ENCODE measurements at regions not wholly inside any gene's neighbourhood (a gene's known extent, or its start where the extent isn't known, plus 50 kb on each side); places are given as distances from the start of the nearest gene placed in this dataset.

DNA sequence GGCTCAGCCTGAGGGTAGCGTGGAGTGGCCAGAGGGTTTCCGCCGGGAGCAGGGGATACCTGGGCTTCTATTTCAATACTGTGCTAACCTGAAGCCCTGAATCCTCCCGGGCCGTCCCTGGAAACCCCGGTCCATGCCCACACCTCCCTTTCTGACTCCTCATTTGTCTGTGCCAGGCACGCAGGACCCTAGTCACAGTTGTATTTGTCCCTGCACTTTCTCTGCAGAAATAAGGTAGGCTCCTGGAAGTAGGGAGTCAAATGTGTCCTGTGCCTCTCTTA lies 418.8 kb upstream of the HS6ST1 start:
- Histone ChIP-seq H3K27me3 (ENCODE audit: control insufficient read depth, insufficient read depth, low read length) (peaks cover 13% of the 10 kb centered on the region), H3K36me3 (ENCODE audit: control insufficient read depth, insufficient read depth, low read length) (no peaks in the 10 kb centered on the region), H3K9ac (ENCODE audit: low read depth, low read length) (no peak overlapping the region), H3K9me3 (ENCODE audit: control insufficient read depth, insufficient read depth, low read length) (no peaks in the 10 kb centered on the region), H3K4me3 (ENCODE audit: low read depth, low read length) (no peak overlapping the region), H3K4me1 (ENCODE audit: control insufficient read depth, insufficient read depth, low read length) (no peaks in the 10 kb centered on the region)

DNA sequence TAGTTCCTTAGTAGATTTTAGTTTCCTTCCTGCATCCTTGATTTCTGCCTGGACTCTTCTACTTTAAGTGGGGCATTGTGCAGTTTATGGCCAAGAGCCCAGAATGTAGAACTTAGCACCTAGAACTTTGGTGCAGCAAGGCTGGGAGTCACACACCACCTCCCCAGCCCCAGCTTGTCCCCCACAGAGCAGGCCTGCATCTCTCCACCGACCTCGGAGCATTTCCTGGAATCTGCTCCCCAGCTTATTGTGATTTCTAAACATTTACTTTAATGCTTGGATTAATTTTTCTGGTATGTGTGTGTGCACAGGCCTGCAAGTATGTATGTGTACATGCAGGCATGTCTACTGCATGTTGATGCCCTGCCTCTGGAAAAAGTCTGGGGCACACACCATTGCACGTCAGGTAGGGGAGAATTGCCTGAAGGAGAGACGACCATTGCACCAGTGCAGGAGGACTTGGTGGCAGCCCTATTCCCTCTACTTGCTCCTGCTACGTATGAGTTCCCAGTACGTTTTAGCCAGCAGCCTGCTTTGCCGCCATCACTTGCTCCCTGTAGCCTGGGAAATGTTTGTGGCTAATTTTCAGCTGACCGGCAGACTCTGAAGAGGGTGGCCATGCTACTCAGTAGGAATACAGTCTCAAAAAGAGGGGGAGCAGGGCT lies 419.9 kb upstream of the HS6ST1 start:
- Histone ChIP-seq H3K9ac (ENCODE audit: low read depth, low read length) (no peak overlapping the region), H3K36me3 (ENCODE audit: control insufficient read depth, insufficient read depth, low read length) (no peaks in the 10 kb centered on the region), H3K9me3 (ENCODE audit: control insufficient read depth, insufficient read depth, low read length) (no peaks in the 10 kb centered on the region), H3K4me3 (ENCODE audit: low read depth, low read length) (no peak overlapping the region), H3K27me3 (ENCODE audit: control insufficient read depth, insufficient read depth, low read length) (peaks cover 13% of the 10 kb centered on the region), H3K4me1 (ENCODE audit: control insufficient read depth, insufficient read depth, low read length) (no peaks in the 10 kb centered on the region)

DNA sequence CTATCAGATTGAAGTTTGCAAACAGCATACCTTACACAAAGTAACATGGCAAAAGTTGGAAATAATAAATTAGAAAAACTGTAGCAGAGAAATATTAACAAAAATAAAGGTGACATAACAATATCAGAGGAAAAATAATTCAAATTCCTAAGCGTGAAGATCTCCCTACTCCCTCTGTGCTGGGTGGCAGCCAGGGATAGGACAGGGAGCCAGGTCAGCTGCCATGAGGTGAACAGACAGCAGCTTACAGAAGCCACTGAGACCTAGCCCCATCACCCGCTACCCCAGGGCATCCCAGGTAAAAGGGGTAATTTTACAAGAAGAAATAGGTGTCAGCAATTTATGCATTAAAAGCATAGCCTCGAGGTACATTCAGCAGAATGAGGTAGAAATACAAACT lies 423.8 kb upstream of the HS6ST1 start:
- peaks cover 8% of the 10 kb centered on the region for H3K27me3 ChIP-seq (ENCODE audit: control insufficient read depth, insufficient read depth, low read length)
- H3K4me1 ChIP-seq (ENCODE audit: control insufficient read depth, insufficient read depth, low read length): no peaks in the 10 kb centered on the region
- H3K4me3 ChIP-seq (ENCODE audit: low read depth, low read length): no peak overlapping the region
- H3K36me3 ChIP-seq (ENCODE audit: control insufficient read depth, insufficient read depth, low read length): no peaks in the 10 kb centered on the region
- no peak overlapping the region for H3K9ac ChIP-seq (ENCODE audit: low read depth, low read length)
- H3K9me3 ChIP-seq (ENCODE audit: control insufficient read depth, insufficient read depth, low read length): no peaks in the 10 kb centered on the region

DNA sequence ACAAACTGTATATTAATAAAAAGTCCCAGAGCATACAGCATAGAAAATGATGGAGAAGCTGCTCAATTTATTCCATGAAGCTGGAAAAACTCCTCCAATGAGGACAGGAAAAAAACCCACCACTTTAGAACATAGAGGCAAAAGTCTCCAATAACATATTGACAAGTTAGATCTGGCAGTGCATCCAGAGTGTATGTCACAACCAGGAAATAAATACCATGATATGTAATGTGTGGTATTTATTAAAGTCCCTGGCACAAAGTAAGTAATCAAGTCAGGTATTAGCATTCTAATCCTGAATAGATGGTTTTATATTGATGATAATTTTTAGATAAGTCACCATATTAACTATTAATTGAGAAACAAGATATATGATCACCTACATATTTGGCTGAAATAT lies 427.3 kb upstream of the HS6ST1 start:
- H3K9ac ChIP-seq (ENCODE audit: low read depth, low read length): no peak overlapping the region
- no peaks in the 10 kb centered on the region for H3K36me3 ChIP-seq (ENCODE audit: control insufficient read depth, insufficient read depth, low read length)
- H3K4me1 ChIP-seq (ENCODE audit: control insufficient read depth, insufficient read depth, low read length): no peaks in the 10 kb centered on the region
- no peaks in the 10 kb centered on the region for H3K27me3 ChIP-seq (ENCODE audit: control insufficient read depth, insufficient read depth, low read length)
- H3K9me3 ChIP-seq (ENCODE audit: control insufficient read depth, insufficient read depth, low read length): no peaks in the 10 kb centered on the region
- no peak overlapping the region for H3K4me3 ChIP-seq (ENCODE audit: low read depth, low read length)

DNA sequence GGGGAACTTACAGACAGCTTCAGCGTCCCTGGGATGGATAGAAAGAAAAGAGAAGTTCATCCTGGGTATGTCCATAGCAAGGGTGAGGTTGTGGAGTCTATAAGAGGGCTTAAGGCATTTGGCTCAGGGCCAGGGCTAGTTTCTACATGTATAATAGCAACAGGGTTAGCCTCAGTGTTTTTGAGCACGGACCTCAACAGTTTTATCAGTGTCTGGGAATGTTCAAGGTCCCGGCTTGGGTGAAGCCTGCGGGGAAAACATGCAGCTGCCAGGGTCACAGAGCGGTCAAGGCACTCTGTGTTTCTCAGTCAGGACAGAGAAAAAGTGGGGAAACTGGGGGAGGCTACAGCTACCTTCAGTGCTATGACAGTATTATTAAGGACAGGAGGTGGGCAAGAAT lies 427.7 kb upstream of the HS6ST1 start:
- Histone ChIP-seq H3K4me3 (ENCODE audit: low read depth, low read length) (no peak overlapping the region), H3K9me3 (ENCODE audit: control insufficient read depth, insufficient read depth, low read length) (no peaks in the 10 kb centered on the region), H3K27me3 (ENCODE audit: control insufficient read depth, insufficient read depth, low read length) (no peaks in the 10 kb centered on the region), H3K36me3 (ENCODE audit: control insufficient read depth, insufficient read depth, low read length) (no peaks in the 10 kb centered on the region), H3K9ac (ENCODE audit: low read depth, low read length) (no peak overlapping the region), H3K4me1 (ENCODE audit: control insufficient read depth, insufficient read depth, low read length) (no peaks in the 10 kb centered on the region)

DNA sequence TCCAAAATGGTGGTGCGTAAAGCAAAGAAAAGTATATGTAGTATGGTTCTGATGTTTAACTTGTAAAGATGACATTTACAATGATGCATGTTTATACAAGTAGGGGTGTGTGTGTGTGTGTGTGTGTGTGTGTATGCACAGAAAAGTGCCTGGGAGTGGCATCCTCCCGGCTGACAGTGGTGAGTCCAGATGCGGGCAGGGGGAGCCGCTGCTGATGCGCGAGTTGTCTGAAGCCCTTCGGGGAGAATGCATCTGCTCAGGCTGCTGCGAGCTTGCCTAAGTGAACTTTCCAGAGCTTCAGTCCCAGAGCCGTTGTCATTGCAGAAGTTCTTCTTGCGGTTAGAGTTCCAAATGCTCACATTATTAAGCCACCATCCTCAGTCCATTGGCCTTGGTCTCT lies 429.7 kb upstream of the HS6ST1 start:
- Histone ChIP-seq H3K9me3 (ENCODE audit: control insufficient read depth, insufficient read depth, low read length) (no peaks in the 10 kb centered on the region), H3K4me1 (ENCODE audit: control insufficient read depth, insufficient read depth, low read length) (no peaks in the 10 kb centered on the region), H3K9ac (ENCODE audit: low read depth, low read length) (no peak overlapping the region), H3K4me3 (ENCODE audit: low read depth, low read length) (no peak overlapping the region), H3K27me3 (ENCODE audit: control insufficient read depth, insufficient read depth, low read length) (no peaks in the 10 kb centered on the region), H3K36me3 (ENCODE audit: control insufficient read depth, insufficient read depth, low read length) (no peaks in the 10 kb centered on the region)

DNA sequence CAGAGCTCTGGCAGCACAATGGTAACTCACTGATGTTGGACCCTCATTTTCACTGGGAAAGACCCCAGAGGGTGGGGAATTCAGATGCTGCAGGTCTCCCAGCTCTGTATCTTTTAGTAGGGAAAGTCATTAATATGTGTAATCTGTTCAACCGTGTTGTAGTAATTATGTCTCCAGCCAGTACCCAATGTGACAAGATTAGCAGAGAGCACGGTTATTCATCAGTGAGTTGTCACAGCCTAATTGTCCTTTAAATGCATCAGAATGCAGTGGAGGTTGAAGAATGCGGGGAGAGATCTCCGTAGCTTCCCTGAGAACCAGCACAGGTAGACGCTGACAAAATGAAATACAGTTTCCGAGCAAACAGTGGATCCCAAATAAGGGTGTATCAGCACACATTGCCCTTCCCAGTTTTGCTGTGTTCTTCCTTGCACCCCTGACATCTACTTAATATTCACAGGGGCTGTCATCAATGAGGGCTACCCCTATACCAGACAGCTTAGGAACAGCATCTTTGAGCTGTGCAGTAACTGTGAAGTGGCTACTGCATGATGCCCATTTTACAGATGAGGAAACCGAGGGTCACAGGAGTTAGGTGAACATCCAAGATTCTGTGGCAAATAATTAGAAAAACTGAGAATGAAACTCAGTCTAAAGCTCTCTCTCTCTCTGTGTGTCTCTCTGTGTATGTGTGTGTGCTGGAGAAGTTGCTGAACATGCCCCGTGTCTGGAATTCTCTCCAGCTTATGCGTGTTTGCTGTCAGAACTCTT lies 430.4 kb upstream of the HS6ST1 start:
- no peaks in the 10 kb centered on the region for H3K27me3 ChIP-seq (ENCODE audit: control insufficient read depth, insufficient read depth, low read length)
- H3K9me3 ChIP-seq (ENCODE audit: control insufficient read depth, insufficient read depth, low read length): no peaks in the 10 kb centered on the region
- no peaks in the 10 kb centered on the region for H3K4me1 ChIP-seq (ENCODE audit: control insufficient read depth, insufficient read depth, low read length)
- no peak overlapping the region for H3K9ac ChIP-seq (ENCODE audit: low read depth, low read length)
- no peak overlapping the region for H3K4me3 ChIP-seq (ENCODE audit: low read depth, low read length)
- H3K36me3 ChIP-seq (ENCODE audit: control insufficient read depth, insufficient read depth, low read length): no peaks in the 10 kb centered on the region

DNA sequence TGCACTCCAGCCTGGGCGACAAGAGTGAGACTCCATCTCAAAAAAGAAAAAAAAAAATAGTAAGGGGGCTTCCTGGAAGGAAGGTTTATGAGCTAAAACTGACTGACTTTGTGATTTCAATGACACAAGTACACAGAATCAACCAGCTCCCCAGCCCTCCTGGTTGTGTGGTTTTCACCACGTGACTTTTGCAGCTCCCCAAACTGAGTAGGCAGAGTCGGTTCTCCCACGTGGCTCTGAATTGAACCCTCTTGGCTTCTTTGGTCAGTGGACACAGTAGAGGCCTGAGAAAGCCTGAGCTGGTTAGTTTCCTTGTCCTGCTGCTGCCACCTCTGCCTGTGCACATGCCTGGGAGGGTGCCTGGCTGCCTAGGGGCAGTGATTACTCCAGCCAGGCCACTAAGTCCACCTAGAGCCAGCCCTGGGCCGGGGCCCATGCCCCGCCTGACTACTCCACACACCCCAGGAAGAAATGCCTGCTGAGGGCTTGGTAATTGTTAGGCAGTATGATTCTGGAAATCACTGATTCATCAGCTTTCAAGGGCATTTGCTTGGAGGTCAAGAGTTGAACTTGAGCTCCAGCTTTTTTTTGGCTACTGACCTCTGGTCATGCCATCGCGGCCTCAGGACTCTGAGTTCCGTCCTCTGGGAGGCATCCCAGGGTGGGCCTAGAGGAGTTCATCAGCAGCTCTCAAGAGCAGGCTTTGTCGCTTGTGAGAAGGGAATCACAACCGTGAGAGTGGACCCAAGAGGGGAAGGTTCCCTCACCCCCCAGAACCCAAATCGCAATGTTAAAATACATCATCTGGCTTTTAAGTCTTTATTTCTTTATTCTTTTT lies 431.9 kb upstream of the HS6ST1 start:
- H3K4me1 ChIP-seq (ENCODE audit: control insufficient read depth, insufficient read depth, low read length): no peaks in the 10 kb centered on the region

DNA sequence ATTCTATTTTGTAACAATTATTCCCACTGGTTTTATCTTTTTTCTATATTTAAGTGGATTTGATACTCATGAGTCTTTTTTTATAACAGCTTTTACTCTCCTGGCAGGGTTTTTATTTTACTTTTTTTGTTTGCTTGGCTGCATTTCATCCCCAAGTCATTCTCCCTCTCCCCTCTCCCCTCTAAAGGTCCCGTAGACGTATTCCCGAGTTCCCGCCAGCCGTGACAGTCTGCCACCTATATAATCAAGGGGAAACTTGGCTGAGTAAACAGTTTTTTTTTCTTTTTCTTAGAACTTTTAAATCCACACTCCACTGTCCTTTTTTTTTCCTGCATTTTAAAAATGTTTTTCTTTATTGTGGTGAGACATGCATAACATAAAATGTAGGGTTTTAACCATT lies 433.1 kb upstream of the HS6ST1 start:
- no peaks in the 10 kb centered on the region for H3K36me3 ChIP-seq (ENCODE audit: control insufficient read depth, insufficient read depth, low read length)
- H3K9ac ChIP-seq (ENCODE audit: low read depth, low read length): no peak overlapping the region
- H3K4me3 ChIP-seq (ENCODE audit: low read depth, low read length): no peak overlapping the region
- H3K4me1 ChIP-seq (ENCODE audit: control insufficient read depth, insufficient read depth, low read length): no peaks in the 10 kb centered on the region
- no peaks in the 10 kb centered on the region for H3K27me3 ChIP-seq (ENCODE audit: control insufficient read depth, insufficient read depth, low read length)
- no peaks in the 10 kb centered on the region for H3K9me3 ChIP-seq (ENCODE audit: control insufficient read depth, insufficient read depth, low read length)

More for the DNA sequence above, 431.9 kb upstream of the HS6ST1 start:
- H3K4me3 ChIP-seq (ENCODE audit: low read depth, low read length): no peak overlapping the region
- H3K36me3 ChIP-seq (ENCODE audit: control insufficient read depth, insufficient read depth, low read length): no peaks in the 10 kb centered on the region
- no peak overlapping the region for H3K9ac ChIP-seq (ENCODE audit: low read depth, low read length)
- H3K27me3 ChIP-seq (ENCODE audit: control insufficient read depth, insufficient read depth, low read length): no peaks in the 10 kb centered on the region
- H3K9me3 ChIP-seq (ENCODE audit: control insufficient read depth, insufficient read depth, low read length): no peaks in the 10 kb centered on the region

DNA sequence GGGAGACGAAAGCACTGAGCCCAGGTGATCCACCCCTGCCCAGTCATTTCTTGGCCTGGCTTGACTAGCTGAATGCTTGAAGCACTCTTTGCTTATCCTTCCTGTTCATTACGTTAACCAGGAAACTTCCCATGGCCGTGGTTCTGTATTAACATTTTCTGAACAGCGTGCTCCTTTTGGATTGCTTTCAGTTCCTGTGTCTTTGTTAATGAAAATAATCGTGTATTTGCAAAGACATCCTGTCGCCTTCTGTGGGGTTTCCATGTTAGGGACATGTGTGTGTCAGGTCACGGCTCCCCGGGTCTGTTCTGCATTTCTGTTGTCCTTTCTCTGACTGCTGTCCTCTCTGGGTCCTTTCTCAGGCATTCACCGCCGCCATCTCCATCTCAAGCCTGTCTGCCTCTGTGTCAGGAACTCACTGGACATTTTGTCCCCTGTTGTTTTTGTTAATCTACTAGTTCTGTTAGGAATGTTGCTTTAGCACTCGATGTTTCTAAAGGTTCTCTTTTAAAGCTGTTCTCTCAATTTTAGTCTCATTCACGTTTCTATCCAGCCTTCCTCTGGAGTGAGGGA lies 434.1 kb upstream of the HS6ST1 start:
- Histone ChIP-seq H3K27me3 (ENCODE audit: control insufficient read depth, insufficient read depth, low read length) (no peaks in the 10 kb centered on the region), H3K4me1 (ENCODE audit: control insufficient read depth, insufficient read depth, low read length) (no peaks in the 10 kb centered on the region), H3K9me3 (ENCODE audit: control insufficient read depth, insufficient read depth, low read length) (no peaks in the 10 kb centered on the region), H3K4me3 (ENCODE audit: low read depth, low read length) (no peak overlapping the region), H3K36me3 (ENCODE audit: control insufficient read depth, insufficient read depth, low read length) (no peaks in the 10 kb centered on the region), H3K9ac (ENCODE audit: low read depth, low read length) (no peak overlapping the region)

DNA sequence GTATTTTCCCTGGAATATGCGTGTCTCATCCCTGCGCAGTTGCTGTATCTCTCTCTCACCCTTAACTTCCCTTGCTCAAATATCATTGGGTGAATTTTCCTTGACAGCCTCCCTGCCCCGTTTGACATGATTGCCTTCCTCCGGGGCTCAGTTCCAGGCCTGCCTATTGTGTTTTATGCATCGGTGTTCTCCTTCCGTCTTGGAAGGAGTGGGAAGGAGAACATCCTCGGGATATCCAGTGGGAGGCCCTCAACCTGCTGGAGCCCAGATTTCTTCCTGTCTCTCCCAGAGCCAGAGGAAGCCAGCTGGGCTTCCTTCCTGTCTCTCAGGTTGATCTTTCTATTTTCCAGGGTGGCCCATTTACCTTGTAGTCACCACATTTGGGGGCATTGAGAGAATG lies 434.7 kb upstream of the HS6ST1 start:
- H3K4me1 ChIP-seq (ENCODE audit: control insufficient read depth, insufficient read depth, low read length): no peaks in the 10 kb centered on the region
- H3K36me3 ChIP-seq (ENCODE audit: control insufficient read depth, insufficient read depth, low read length): no peaks in the 10 kb centered on the region
- no peaks in the 10 kb centered on the region for H3K27me3 ChIP-seq (ENCODE audit: control insufficient read depth, insufficient read depth, low read length)
- no peaks in the 10 kb centered on the region for H3K9me3 ChIP-seq (ENCODE audit: control insufficient read depth, insufficient read depth, low read length)
- H3K4me3 ChIP-seq (ENCODE audit: low read depth, low read length): no peak overlapping the region
- H3K9ac ChIP-seq (ENCODE audit: low read depth, low read length): no peak overlapping the region
